Activated naive CD8-positive, alpha-beta T cell treated with anti-CD3 and anti-CD28 coated beads, Interleukin-2, amount 50 U/mL, for 24 hours (primary cell): ENCODE measurements at regions not wholly inside any gene's neighbourhood (a gene's known extent, or its start where the extent isn't known, plus 50 kb on each side); places are given as distances from the start of the nearest gene placed in this dataset.

ENCODE experiments used
- ATAC-seq: fragments of 150-1000 bp; cut with Tn5 transposase; one replicate; pipeline ENCODE4 v1.10.0; 2021
- DNase-seq: peaks from one replicate; pipeline ENCODE4 v3.0.0; 2021
- H3K27ac Mint-ChIP-seq: one replicate; pipeline ENCODE4 v1.8.0; 2021; ENCODE audit warnings: mild to moderate bottlenecking, mixed read lengths
- H3K27me3 Mint-ChIP-seq: one replicate; pipeline ENCODE4 v1.8.0; 2021; ENCODE audit warnings: mixed read lengths
- H3K36me3 Mint-ChIP-seq: one replicate; pipeline ENCODE4 v1.8.0; 2021; ENCODE audit warnings: low read depth, mixed read lengths
- H3K4me1 Mint-ChIP-seq: one replicate; pipeline ENCODE4 v1.8.0; 2021; ENCODE audit warnings: mixed read lengths
- H3K4me3 Mint-ChIP-seq: one replicate; pipeline ENCODE4 v1.8.0; 2021; ENCODE audit warnings: mild to moderate bottlenecking, moderate library complexity, mixed read lengths
- H3K9me3 Mint-ChIP-seq: one replicate; pipeline ENCODE4 v1.8.0; 2021; ENCODE audit warnings: mixed read lengths

- Mint-ChIP-seq H3K9me3 (no peaks in the 10 kb centered on the region), H3K4me3 (no peak overlapping the region), H3K4me1 (no peaks in the 10 kb centered on the region), H3K27me3 (no peaks in the 10 kb centered on the region), H3K27ac (no peak overlapping the region), H3K36me3 (no peaks in the 10 kb centered on the region)
- DNase-seq (no peak), ATAC-seq (no peak)
Observed at GRCh38 chr3:117499189-117499870, 789.8 kb downstream of the TUSC7 start.

GRCh38 chr3:117507958-117508357 lies 798.4 kb downstream of the TUSC7 start:
- Mint-ChIP-seq H3K27me3 (no peaks in the 10 kb centered on the region), H3K4me1 (no peaks in the 10 kb centered on the region), H3K9me3 (peaks cover 11% of the 10 kb centered on the region), H3K36me3 (no peaks in the 10 kb centered on the region), H3K4me3 (no peak overlapping the region), H3K27ac (no peak overlapping the region)
- ATAC-seq (no peak), DNase-seq (no peak)

GRCh38 chr3:117509858-117510257 lies 800.3 kb downstream of the TUSC7 start:
- no peaks in the 10 kb centered on the region for H3K36me3 Mint-ChIP-seq
- ATAC-seq (no peak), DNase-seq (no peak)
- H3K4me1 Mint-ChIP-seq, result no peaks in the 10 kb centered on the region
- H3K4me3 Mint-ChIP-seq, result no peak overlapping the region
- no peak overlapping the region for H3K27ac Mint-ChIP-seq
- no peaks in the 10 kb centered on the region for H3K27me3 Mint-ChIP-seq
- peaks cover 15% of the 10 kb centered on the region for H3K9me3 Mint-ChIP-seq

GRCh38 chr3:117510396-117510795 lies 800.8 kb downstream of the TUSC7 start:
- no peak overlapping the region for H3K4me3 Mint-ChIP-seq
- DNase-seq (no peak), ATAC-seq (no peak)
- no peaks in the 10 kb centered on the region for H3K36me3 Mint-ChIP-seq
- H3K9me3 Mint-ChIP-seq, result peaks cover 15% of the 10 kb centered on the region
- H3K27ac Mint-ChIP-seq, result no peak overlapping the region
- H3K4me1 Mint-ChIP-seq, result no peaks in the 10 kb centered on the region
- no peaks in the 10 kb centered on the region for H3K27me3 Mint-ChIP-seq

GRCh38 chr3:117512975-117513374 lies 803.4 kb downstream of the TUSC7 start:
- Mint-ChIP-seq H3K27me3 (no peaks in the 10 kb centered on the region), H3K9me3 (peaks cover 10% of the 10 kb centered on the region), H3K36me3 (no peaks in the 10 kb centered on the region), H3K4me3 (no peak overlapping the region), H3K27ac (no peak overlapping the region), H3K4me1 (no peaks in the 10 kb centered on the region)
- DNase-seq, result no peak
- ATAC-seq, result no peak

GRCh38 chr3:117515309-117515708 lies 805.7 kb downstream of the TUSC7 start:
- Mint-ChIP-seq H3K9me3 (peaks cover 4% of the 10 kb centered on the region), H3K27ac (no peak overlapping the region), H3K4me1 (no peaks in the 10 kb centered on the region), H3K27me3 (no peaks in the 10 kb centered on the region), H3K4me3 (no peak overlapping the region), H3K36me3 (no peaks in the 10 kb centered on the region)
- DNase-seq (no peak), ATAC-seq (no peak)

GRCh38 chr3:117518364-117518763 lies 808.8 kb downstream of the TUSC7 start:
- Mint-ChIP-seq H3K27ac (no peak overlapping the region), H3K36me3 (no peaks in the 10 kb centered on the region)

GRCh38 chr3:117519776-117520175 lies 810.2 kb downstream of the TUSC7 start:
- H3K4me3 Mint-ChIP-seq, result no peak overlapping the region
- no peak for DNase-seq
- H3K27me3 Mint-ChIP-seq, result no peaks in the 10 kb centered on the region
- no peak overlapping the region for H3K27ac Mint-ChIP-seq
- H3K4me1 Mint-ChIP-seq, result no peaks in the 10 kb centered on the region
- peaks cover 1% of the 10 kb centered on the region for H3K9me3 Mint-ChIP-seq
- ATAC-seq, result no peak
- H3K36me3 Mint-ChIP-seq, result no peaks in the 10 kb centered on the region

More at GRCh38 chr3:117518364-117518763, 808.8 kb downstream of the TUSC7 start:
- Mint-ChIP-seq H3K4me3 (no peak overlapping the region), H3K27me3 (no peaks in the 10 kb centered on the region), H3K4me1 (no peaks in the 10 kb centered on the region), H3K9me3 (peaks cover 4% of the 10 kb centered on the region)
- no peak for ATAC-seq
- DNase-seq, result no peak

GRCh38 chr3:117520582-117520981 lies 811.0 kb downstream of the TUSC7 start:
- H3K9me3 Mint-ChIP-seq, result no peaks in the 10 kb centered on the region
- DNase-seq (no peak), ATAC-seq (no peak)
- H3K4me1 Mint-ChIP-seq, result no peaks in the 10 kb centered on the region
- no peaks in the 10 kb centered on the region for H3K36me3 Mint-ChIP-seq
- H3K4me3 Mint-ChIP-seq, result no peak overlapping the region
- no peaks in the 10 kb centered on the region for H3K27me3 Mint-ChIP-seq
- H3K27ac Mint-ChIP-seq, result no peak overlapping the region

- no peaks in the 10 kb centered on the region for H3K36me3 Mint-ChIP-seq
Observed at GRCh38 chr3:117523418-117523817, 813.8 kb downstream of the TUSC7 start.

GRCh38 chr3:117524890-117525289 lies 815.3 kb downstream of the TUSC7 start:
- DNase-seq (no peak), ATAC-seq (no peak)
- Mint-ChIP-seq H3K4me1 (no peaks in the 10 kb centered on the region), H3K36me3 (no peaks in the 10 kb centered on the region), H3K4me3 (no peak overlapping the region), H3K9me3 (no peaks in the 10 kb centered on the region), H3K27me3 (no peaks in the 10 kb centered on the region), H3K27ac (no peak overlapping the region)

More at GRCh38 chr3:117523418-117523817, 813.8 kb downstream of the TUSC7 start:
- DNase-seq, result no peak
- H3K27ac Mint-ChIP-seq, result no peak overlapping the region
- ATAC-seq, result no peak
- no peaks in the 10 kb centered on the region for H3K9me3 Mint-ChIP-seq
- H3K27me3 Mint-ChIP-seq, result no peaks in the 10 kb centered on the region
- H3K4me3 Mint-ChIP-seq, result no peak overlapping the region
- no peaks in the 10 kb centered on the region for H3K4me1 Mint-ChIP-seq

GRCh38 chr3:117526470-117527079 lies 817.0 kb downstream of the TUSC7 start:
- ATAC-seq (no peak), DNase-seq (no peak)
- H3K4me1 Mint-ChIP-seq, result no peaks in the 10 kb centered on the region
- no peak overlapping the region for H3K4me3 Mint-ChIP-seq
- peaks cover 3% of the 10 kb centered on the region for H3K27me3 Mint-ChIP-seq
- H3K36me3 Mint-ChIP-seq, result no peaks in the 10 kb centered on the region
- no peaks in the 10 kb centered on the region for H3K9me3 Mint-ChIP-seq
- H3K27ac Mint-ChIP-seq, result no peak overlapping the region

GRCh38 chr3:117527346-117527745 lies 817.8 kb downstream of the TUSC7 start:
- Mint-ChIP-seq H3K36me3 (no peaks in the 10 kb centered on the region), H3K27me3 (peaks cover 3% of the 10 kb centered on the region), H3K4me1 (no peaks in the 10 kb centered on the region), H3K4me3 (no peak overlapping the region), H3K9me3 (no peaks in the 10 kb centered on the region), H3K27ac (no peak overlapping the region)
- DNase-seq, result no peak
- ATAC-seq, result no peak

GRCh38 chr3:117528688-117529087 lies 819.1 kb downstream of the TUSC7 start:
- Mint-ChIP-seq H3K4me1 (no peaks in the 10 kb centered on the region), H3K27ac (no peak overlapping the region), H3K4me3 (no peak overlapping the region), H3K36me3 (no peaks in the 10 kb centered on the region), H3K9me3 (no peaks in the 10 kb centered on the region), H3K27me3 (peaks cover 3% of the 10 kb centered on the region)
- DNase-seq, result no peak
- ATAC-seq, result no peak

GRCh38 chr3:117531078-117531767 lies 821.6 kb downstream of the TUSC7 start:
- no peak overlapping the region for H3K27ac Mint-ChIP-seq
- H3K36me3 Mint-ChIP-seq, result no peaks in the 10 kb centered on the region
- ATAC-seq (no peak), DNase-seq (no peak)
- H3K4me1 Mint-ChIP-seq, result no peaks in the 10 kb centered on the region
- H3K27me3 Mint-ChIP-seq, result peaks cover 3% of the 10 kb centered on the region
- no peak overlapping the region for H3K4me3 Mint-ChIP-seq
- peaks cover 5% of the 10 kb centered on the region for H3K9me3 Mint-ChIP-seq
